HG02973 (cell line): ENCODE measurements at regions not wholly inside any gene's neighbourhood (a gene's known extent, or its start where the extent isn't known, plus 50 kb on each side); places are given as distances from the start of the nearest gene placed in this dataset.
"Not testable (repeated sequence)": the region's sequence is repeated elsewhere in the genome, so short reads cannot be mapped to it uniquely, and the experiment has no call there.

Experiments used
- ATAC-seq: cut with Tn5 transposase; IDR thresholded peaks from one replicate; pipeline ENCODE4 v1.9.1; 2021; ENCODE audit warnings: moderate library complexity; ENCODE audit not compliant: unreplicated experiment

GRCh38 chr14:106204063-106204462 is 677.7 kb downstream of the TMEM121 start:
- ATAC-seq = no peak

GRCh38 chr14:106207316-106207715 is 680.9 kb downstream of the TMEM121 start:
- ATAC-seq = no peak

GRCh38 chr14:106208794-106209193 is 682.4 kb downstream of the TMEM121 start:
- ATAC-seq = no peak

DNA sequence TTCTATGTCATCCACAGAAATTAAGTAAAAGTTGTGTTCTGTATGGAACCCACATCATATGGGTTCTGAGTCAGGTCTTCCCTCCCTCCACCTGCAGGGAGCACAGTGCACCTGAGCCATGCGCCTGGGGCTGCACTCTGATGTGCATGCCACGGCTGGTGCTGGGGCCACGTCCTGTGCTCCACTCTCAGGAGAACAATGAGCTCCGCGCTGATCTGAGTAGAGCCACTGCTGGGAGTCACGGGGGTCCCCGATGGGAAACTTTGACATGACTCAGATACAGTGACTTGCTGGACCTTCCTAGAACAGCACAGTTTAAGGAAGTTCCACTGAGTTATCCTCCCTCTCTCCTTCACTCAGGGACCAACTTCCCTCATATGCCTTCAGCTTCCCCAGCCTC is 683.4 kb downstream of the TMEM121 start:
- ATAC-seq = no peak

DNA sequence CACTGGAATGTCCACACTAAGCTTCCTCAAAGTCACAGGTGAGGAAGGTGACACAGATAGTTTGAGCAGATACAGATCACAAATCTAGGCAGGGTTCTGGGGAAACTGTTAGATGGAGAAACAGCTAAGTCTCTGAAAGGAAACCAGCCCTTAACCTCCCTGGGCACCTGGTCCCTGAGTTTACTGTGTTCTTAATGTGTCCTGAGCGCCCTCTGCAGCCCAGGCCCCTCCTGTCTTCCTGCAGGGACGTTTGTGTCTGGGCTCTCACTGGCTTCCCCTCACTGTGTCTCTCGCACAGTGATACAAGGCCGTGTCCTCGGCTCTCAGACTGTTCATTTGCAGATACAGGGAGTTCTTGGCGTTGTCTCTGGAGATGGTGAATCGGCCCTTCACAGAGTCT is 684.3 kb downstream of the TMEM121 start:
- no peak for ATAC-seq

- no peak for ATAC-seq
Observed at GRCh38 chr14:106211334-106211900, 685.0 kb downstream of the TMEM121 start.

DNA sequence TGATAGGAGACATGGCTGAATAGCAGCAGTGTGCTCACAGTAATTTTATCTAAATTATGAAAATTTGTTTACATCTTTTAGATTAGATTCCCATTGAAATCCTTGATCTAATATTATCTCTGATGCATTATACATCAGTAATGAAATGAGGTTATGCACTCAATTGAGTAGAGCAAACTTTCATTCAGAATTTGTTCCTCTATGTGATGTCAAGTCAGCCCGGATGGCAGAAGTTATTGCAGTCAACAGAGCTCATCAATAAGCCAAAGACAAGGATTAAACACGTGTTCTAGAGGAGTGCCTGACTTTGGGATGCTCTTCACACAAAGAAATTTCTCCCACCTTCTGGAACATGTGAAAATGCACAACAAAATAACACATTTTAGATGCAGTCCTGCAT is 688.8 kb downstream of the TMEM121 start:
- ATAC-seq = no peak

DNA sequence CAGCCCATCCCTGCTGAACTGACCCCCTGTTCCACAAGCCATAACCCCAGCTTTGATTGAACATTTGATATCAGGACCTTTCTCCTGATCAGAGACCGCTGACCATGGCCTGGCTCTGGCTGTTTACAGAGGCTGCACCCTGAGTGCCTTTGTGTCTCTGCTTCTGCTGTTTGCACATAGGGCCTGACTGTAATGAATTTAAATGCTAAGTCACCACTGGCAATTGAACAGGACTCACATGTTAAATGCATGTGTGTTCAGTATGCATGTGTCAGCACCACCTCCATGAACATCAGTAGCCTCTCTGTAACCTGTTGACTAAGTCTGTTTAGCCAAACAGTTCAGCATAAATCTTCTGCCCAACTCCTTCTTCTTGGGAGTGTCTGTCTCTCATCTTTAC is 690.3 kb downstream of the TMEM121 start:
- no peak for ATAC-seq

GRCh38 chr14:106218174-106218573 is 691.8 kb downstream of the TMEM121 start:
- ATAC-seq = no peak

DNA sequence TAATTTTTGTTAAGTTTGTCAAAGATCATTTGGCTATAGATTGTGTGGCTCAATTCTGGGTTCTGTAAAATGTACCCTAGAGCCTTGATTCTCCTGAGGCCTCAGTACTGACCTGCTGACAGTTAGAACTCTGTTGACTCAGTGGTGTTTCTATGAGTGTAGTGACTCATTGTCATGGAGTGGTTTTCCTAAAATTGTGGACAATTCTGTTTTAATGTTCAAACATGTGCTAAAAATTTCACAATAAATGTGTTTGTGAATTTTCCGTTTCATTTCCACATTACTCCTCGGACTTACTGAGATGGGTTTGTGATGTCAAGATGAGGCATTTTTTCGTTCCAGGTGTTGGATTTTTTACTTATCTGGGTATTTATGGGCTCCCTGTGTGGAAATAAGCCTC is 695.9 kb downstream of the TMEM121 start:
- no peak for ATAC-seq

DNA sequence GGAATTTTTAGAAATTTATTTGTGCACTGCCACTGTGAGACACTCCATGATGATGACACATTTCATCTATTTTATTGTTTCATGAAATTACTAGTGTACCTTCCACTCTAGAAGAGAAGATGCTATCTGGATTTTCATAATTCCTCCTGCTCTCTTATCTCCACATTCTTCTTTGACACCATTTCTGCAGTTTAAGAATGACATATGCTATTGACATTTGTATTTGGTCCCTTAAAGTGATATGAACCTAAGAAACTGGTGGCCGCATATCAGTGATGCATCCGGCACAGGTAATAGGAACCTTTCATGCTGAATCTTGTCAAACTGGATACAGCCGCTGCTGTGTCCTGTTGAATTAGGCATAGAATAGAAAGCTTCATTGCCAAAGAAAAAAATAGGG is 696.3 kb downstream of the TMEM121 start:
- no peak for ATAC-seq

- no peak for ATAC-seq
Observed at GRCh38 chr14:106227793-106228192, 701.4 kb downstream of the TMEM121 start.

- no peak for ATAC-seq
Observed at GRCh38 chr14:106228541-106229158, 702.3 kb downstream of the TMEM121 start.

DNA sequence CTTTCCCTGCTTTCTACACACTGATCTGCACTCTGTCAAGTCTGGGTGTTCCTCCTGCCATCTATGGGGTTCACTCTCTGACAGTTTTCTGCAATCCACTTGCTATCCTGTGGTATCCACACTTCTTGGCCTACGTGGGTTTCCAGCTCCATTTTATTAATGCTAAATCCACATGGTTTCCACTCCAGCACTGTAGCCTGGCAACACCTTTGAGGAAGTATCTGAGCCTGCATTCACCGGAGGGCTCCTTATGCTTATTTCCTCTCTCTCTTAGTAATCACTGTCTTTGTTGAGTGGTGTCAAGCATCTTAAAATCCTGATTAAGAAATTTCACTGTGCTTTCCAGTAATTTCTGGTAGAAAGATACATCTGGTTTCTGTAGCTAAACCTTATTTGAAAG is 703.7 kb downstream of the TMEM121 start:
- no peak for ATAC-seq

- not testable (repeated sequence) for ATAC-seq
Observed at GRCh38 chr14:106233191-106233590, 706.8 kb downstream of the TMEM121 start.

DNA sequence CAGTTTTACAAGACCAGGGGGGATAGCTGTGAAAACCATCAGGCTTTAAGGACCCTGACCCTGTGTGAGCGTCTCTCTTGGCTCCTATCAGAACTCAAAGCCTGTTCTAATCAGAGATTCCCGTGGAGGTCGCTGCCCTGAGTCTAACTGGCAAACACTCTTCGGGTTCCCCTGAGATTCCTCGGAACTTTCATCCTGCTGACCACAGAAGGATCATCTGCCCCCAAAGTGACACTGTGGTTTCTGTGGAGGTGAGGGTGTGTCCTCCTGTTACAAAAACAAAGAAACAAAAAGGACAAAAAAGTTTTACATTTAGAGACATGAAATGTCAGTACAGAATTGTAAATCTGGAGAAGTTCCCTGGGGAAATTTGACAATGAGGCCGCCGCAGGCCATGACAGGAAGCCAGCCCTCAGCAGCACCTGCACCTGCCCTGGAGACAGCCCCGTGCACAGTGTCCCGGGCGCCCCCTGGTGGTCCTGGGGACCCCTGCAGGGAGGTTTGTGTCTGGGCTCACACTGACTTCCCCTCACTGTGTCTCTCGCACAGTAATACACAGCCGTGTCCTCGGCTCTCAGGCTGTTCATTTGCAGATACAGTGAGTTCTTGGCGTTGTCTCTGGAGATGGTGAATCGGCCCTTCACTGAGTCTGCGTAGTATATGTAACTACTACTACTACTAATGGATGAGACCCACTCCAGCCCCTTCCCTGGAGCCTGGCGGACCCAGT is 708.3 kb downstream of the TMEM121 start:
- ATAC-seq = not testable (repeated sequence)

DNA sequence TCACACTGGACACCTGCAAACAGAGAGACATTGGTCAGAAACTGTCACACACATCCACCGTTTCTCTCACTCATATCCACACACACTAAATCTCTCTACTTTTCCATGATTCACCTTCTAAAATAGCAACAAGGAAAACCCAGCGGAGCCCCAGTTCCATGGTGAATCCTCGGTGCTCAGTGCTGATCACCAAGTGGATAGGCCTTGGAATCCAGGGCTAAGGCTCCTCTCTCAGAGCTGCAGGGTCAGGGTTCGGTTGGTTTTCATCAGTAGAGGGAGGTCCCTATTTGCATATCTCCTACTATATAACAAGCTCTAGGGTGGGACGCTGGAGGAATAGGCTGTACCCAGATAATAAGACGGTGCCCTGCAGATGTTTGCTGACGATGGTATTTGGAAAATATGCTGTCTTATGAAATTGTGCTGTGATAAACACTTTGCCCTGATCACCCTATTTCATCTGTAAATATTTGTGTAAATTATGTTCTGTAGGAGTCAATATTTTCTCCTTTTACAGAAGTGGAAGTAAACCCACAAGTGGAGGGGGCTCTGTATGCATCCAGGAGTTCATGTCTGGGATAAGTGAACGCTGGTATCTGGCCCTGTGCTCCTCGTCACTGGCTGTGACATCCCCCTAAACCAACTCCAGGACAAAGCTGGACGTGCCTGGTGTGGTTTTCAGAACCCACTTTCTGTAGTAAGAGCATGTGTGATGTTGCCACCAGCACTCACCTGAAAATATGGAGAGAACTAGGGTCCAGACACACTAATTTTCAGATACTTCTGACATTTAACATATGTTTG is 709.2 kb downstream of the TMEM121 start:
- no peak for ATAC-seq

- ATAC-seq = no peak
Observed at GRCh38 chr14:106248321-106249192, 722.2 kb downstream of the TMEM121 start.

- ATAC-seq = not testable (repeated sequence)
Observed at GRCh38 chr14:106253995-106254394, 727.6 kb downstream of the TMEM121 start.

- ATAC-seq = not testable (repeated sequence)
Observed at GRCh38 chr14:106257569-106257994, 731.2 kb downstream of the TMEM121 start.
